ENCODE measurements at regions not wholly inside any gene's neighbourhood (a gene's known extent, or its start where the extent isn't known, plus 50 kb on each side); places are given as distances from the start of the nearest gene placed in this dataset.

GRCh38 chr6:113050979-113051378 lies 703.8 kb downstream of the RFPL4B start:
- H3K27me3 ChIP-seq (replicated peaks; ENCODE audit: insufficient read depth, low read length): no peaks in the 10 kb centered on the region
- no peaks in the 10 kb centered on the region for H3K36me3 ChIP-seq (replicated peaks; ENCODE audit: insufficient read depth, low read length)
- DNase-seq: no peak
- no peak overlapping the region for H3K4me3 ChIP-seq (ENCODE audit: low read length)
- no peaks in the 10 kb centered on the region for H3K79me2 ChIP-seq (ENCODE audit: low read length)
- no peaks in the 10 kb centered on the region for H3K9me3 ChIP-seq (replicated peaks; ENCODE audit: insufficient read depth, low read length)
- TF ChIP-seq EZH2 (optimal IDR thresholded peaks at IDR 0.05; ENCODE audit: low read depth, low read length) (no peak), CTCF (IDR thresholded peaks at IDR 0.05; ENCODE audit: low read length) (no peak), EZH2phosphoT487 (IDR thresholded peaks at IDR 0.05; ENCODE audit: low read length) (no peak)
- no peak overlapping the region for H3K9ac ChIP-seq (ENCODE audit: low read length)
- no peaks in the 10 kb centered on the region for H3K9me2 ChIP-seq (replicated peaks; ENCODE audit: insufficient read depth, low read length)
- H3K27ac ChIP-seq (ENCODE audit: low read length): no peak overlapping the region
- no peaks in the 10 kb centered on the region for H3K4me1 ChIP-seq (ENCODE audit: low read length)
- no peaks in the 10 kb centered on the region for H3F3A ChIP-seq (ENCODE audit: insufficient read depth, low read length)
- no peaks in the 10 kb centered on the region for H4K20me1 ChIP-seq (ENCODE audit: insufficient read depth, low read length)
- no peak overlapping the region for H2AFZ ChIP-seq (ENCODE audit: low read length)
- H3K4me2 ChIP-seq (ENCODE audit: low read depth, low read length): no peak overlapping the region

GRCh38 chr6:113052506-113052905 lies 705.4 kb downstream of the RFPL4B start:
- Histone ChIP-seq H3K9me3 (replicated peaks; ENCODE audit: insufficient read depth, low read length) (no peaks in the 10 kb centered on the region), H3K36me3 (replicated peaks; ENCODE audit: insufficient read depth, low read length) (no peaks in the 10 kb centered on the region)

DNA sequence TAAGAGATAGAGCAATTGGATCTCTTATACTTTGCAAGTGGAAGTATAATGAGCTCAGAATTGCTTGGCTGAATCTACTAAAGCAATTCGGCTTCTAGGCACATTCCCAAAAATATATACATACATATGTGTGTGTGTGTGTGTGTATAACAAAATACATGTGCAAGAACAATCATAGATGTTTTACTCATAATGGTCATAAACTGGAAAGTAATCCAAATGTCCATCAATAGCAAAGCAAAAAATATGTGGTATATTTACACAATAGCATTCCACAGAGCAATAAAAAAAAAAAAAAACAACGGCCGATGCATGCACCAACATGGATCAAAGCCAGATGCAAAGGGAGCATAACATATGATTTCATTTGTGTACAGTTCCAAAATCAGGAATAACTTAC lies 707.9 kb downstream of the RFPL4B start:
- Histone ChIP-seq H3K4me1 (ENCODE audit: low read length) (no peaks in the 10 kb centered on the region), H4K20me1 (ENCODE audit: insufficient read depth, low read length) (no peaks in the 10 kb centered on the region), H3F3A (ENCODE audit: insufficient read depth, low read length) (no peaks in the 10 kb centered on the region), H3K27ac (ENCODE audit: low read length) (no peak overlapping the region), H3K4me2 (ENCODE audit: low read depth, low read length) (no peak overlapping the region), H2AFZ (ENCODE audit: low read length) (no peak overlapping the region), H3K9me3 (replicated peaks; ENCODE audit: insufficient read depth, low read length) (no peaks in the 10 kb centered on the region), H3K36me3 (replicated peaks; ENCODE audit: insufficient read depth, low read length) (no peaks in the 10 kb centered on the region), H3K9me2 (replicated peaks; ENCODE audit: insufficient read depth, low read length) (no peaks in the 10 kb centered on the region), H3K9ac (ENCODE audit: low read length) (no peak overlapping the region), H3K4me3 (ENCODE audit: low read length) (no peak overlapping the region), H3K27me3 (replicated peaks; ENCODE audit: insufficient read depth, low read length) (no peaks in the 10 kb centered on the region), H3K79me2 (ENCODE audit: low read length) (no peaks in the 10 kb centered on the region)
- no peak for DNase-seq
- TF ChIP-seq EZH2phosphoT487 (IDR thresholded peaks at IDR 0.05; ENCODE audit: low read length): no peak
- no peak for TF ChIP-seq EZH2 (optimal IDR thresholded peaks at IDR 0.05; ENCODE audit: low read depth, low read length)
- no peak for TF ChIP-seq CTCF (IDR thresholded peaks at IDR 0.05; ENCODE audit: low read length)

More at GRCh38 chr6:113052506-113052905, 705.4 kb downstream of the RFPL4B start:
- H3K4me1 ChIP-seq (ENCODE audit: low read length): no peaks in the 10 kb centered on the region
- no peaks in the 10 kb centered on the region for H3F3A ChIP-seq (ENCODE audit: insufficient read depth, low read length)
- no peaks in the 10 kb centered on the region for H3K9me2 ChIP-seq (replicated peaks; ENCODE audit: insufficient read depth, low read length)
- H3K27ac ChIP-seq (ENCODE audit: low read length): no peak overlapping the region
- H3K27me3 ChIP-seq (replicated peaks; ENCODE audit: insufficient read depth, low read length): no peaks in the 10 kb centered on the region
- no peak overlapping the region for H3K4me3 ChIP-seq (ENCODE audit: low read length)
- TF ChIP-seq CTCF (IDR thresholded peaks at IDR 0.05; ENCODE audit: low read length) (no peak), EZH2phosphoT487 (IDR thresholded peaks at IDR 0.05; ENCODE audit: low read length) (no peak), EZH2 (optimal IDR thresholded peaks at IDR 0.05; ENCODE audit: low read depth, low read length) (no peak)
- no peak overlapping the region for H3K4me2 ChIP-seq (ENCODE audit: low read depth, low read length)
- H4K20me1 ChIP-seq (ENCODE audit: insufficient read depth, low read length): no peaks in the 10 kb centered on the region
- no peak overlapping the region for H2AFZ ChIP-seq (ENCODE audit: low read length)
- H3K79me2 ChIP-seq (ENCODE audit: low read length): no peaks in the 10 kb centered on the region
- H3K9ac ChIP-seq (ENCODE audit: low read length): no peak overlapping the region
- DNase-seq: no peak

All from MM.1S (cell line).